Osteoblast (primary cell): ENCODE measurements at regions not wholly inside any gene's neighbourhood (a gene's known extent, or its start where the extent isn't known, plus 50 kb on each side); places are given as distances from the start of the nearest gene placed in this dataset.

ENCODE experiments used
- DNase-seq: peaks from one replicate; pipeline ENCODE4 v3.0.0; 2011; ENCODE audit warnings: low spot score, mixed read lengths; ENCODE audit not compliant: insufficient read length; ENCODE audit errors: missing footprints
- H2AFZ ChIP-seq: 2 replicates; pipeline ENCODE4 v1.6.0; 2011; ENCODE audit warnings: mild to moderate bottlenecking, low read length
- H3K27ac ChIP-seq: 2 replicates; pipeline ENCODE4 v1.5.1; 2011; ENCODE audit warnings: mild to moderate bottlenecking, low read depth, low read length, moderate library complexity
- H3K27me3 ChIP-seq: 2 replicates; pipeline ENCODE4 v1.6.0; 2012; ENCODE audit warnings: mild to moderate bottlenecking, control low read depth, inconsistent platforms, low read length, moderate library complexity; ENCODE audit not compliant: insufficient read depth
- H3K36me3 ChIP-seq: 2 replicates; pipeline ENCODE4 v1.5.1; 2011; ENCODE audit warnings: mild to moderate bottlenecking, low read length, control low read depth, moderate library complexity; ENCODE audit not compliant: insufficient read depth
- H3K4me1 ChIP-seq: 2 replicates; pipeline ENCODE4 v1.5.1; 2011; ENCODE audit warnings: mild to moderate bottlenecking, low read length, control low read depth, moderate library complexity; ENCODE audit not compliant: insufficient read depth
- H3K4me2 ChIP-seq: 2 replicates; pipeline ENCODE4 v1.6.0; 2011; ENCODE audit warnings: mild to moderate bottlenecking, low read length; ENCODE audit not compliant: insufficient read depth
- H3K4me3 ChIP-seq: fragments of 200-600 bp; sonication (generic); 3 replicates; pipeline ENCODE4 v1.5.1; 2012; ENCODE audit warnings: mild to moderate bottlenecking, low read length, inconsistent platforms; ENCODE audit not compliant: insufficient read depth
- H3K79me2 ChIP-seq: 2 replicates; pipeline ENCODE4 v1.6.0; 2012; ENCODE audit warnings: mild to moderate bottlenecking, low read length, control low read depth, inconsistent platforms; ENCODE audit not compliant: insufficient read depth
- H3K9me3 ChIP-seq: 2 replicates; pipeline ENCODE4 v1.5.1; 2011; ENCODE audit warnings: low read depth, low read length, control low read depth
- H4K20me1 ChIP-seq: 2 replicates; pipeline ENCODE4 v1.6.0; 2012; ENCODE audit warnings: mild to moderate bottlenecking, low read length, control low read depth; ENCODE audit not compliant: insufficient read depth
- TF ChIP-seq, protein P1 (sequence below): IDR thresholded peaks from 2 replicates; pipeline ENCODE4 v1.5.1; 2011; ENCODE audit warnings: mild to moderate bottlenecking, low read depth, low read length, moderate library complexity; ENCODE audit errors: extremely low read depth

DNA sequence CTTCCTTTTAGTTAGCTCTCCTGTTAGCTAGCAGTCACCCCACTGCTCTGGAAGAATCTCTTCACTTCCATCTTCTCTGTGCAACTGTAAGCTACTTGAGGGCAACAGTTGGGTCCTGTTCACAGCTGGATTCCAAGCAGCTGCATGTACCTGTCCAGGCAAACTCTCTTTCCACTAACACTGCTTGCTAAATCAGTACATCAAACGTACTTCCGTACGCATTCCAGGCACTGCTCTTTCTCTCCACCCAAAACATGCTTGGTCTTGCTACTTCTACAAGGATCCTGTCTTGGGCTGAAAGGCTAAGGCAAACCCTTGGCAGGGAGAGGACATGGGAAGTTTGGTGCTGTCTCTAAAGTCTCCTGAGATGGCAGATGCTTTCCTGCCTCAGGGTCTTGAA is 139.2 kb upstream of the CACNA1E start:
- TF ChIP-seq, protein P1, sequence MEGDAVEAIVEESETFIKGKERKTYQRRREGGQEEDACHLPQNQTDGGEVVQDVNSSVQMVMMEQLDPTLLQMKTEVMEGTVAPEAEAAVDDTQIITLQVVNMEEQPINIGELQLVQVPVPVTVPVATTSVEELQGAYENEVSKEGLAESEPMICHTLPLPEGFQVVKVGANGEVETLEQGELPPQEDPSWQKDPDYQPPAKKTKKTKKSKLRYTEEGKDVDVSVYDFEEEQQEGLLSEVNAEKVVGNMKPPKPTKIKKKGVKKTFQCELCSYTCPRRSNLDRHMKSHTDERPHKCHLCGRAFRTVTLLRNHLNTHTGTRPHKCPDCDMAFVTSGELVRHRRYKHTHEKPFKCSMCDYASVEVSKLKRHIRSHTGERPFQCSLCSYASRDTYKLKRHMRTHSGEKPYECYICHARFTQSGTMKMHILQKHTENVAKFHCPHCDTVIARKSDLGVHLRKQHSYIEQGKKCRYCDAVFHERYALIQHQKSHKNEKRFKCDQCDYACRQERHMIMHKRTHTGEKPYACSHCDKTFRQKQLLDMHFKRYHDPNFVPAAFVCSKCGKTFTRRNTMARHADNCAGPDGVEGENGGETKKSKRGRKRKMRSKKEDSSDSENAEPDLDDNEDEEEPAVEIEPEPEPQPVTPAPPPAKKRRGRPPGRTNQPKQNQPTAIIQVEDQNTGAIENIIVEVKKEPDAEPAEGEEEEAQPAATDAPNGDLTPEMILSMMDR, result no peak
- Histone ChIP-seq H3K9me3 (no peaks in the 10 kb centered on the region), H3K4me3 (no peak overlapping the region)

DNA sequence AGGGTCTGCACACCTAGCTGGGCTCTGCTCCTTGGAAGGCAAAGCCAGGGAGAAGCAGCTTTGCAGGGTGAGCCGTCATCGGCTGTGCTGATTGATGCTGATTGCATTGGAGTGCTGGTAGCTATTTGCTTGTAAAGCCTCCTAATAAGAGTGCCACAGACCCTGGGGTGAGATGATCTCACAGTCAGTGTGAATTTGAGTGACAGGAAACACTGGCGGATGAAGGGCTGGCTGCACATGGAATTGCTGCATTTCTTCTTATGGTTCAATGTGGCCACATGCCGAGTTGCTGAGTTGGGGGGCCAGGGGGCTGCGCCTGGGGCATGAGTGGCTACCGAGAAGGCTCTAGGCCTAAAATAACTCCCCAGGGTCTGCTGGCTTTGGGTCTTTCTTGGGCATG is 138.2 kb upstream of the CACNA1E start:
- Histone ChIP-seq H3K4me1 (no peaks in the 10 kb centered on the region), H4K20me1 (no peaks in the 10 kb centered on the region), H3K27me3 (no peaks in the 10 kb centered on the region), H3K4me2 (no peak overlapping the region), H3K27ac (no peak overlapping the region), H3K36me3 (no peaks in the 10 kb centered on the region), H3K4me3 (no peak overlapping the region), H3K79me2 (no peaks in the 10 kb centered on the region), H3K9me3 (no peaks in the 10 kb centered on the region), H2AFZ (no peak overlapping the region)
- TF ChIP-seq, protein P1, result no peak
- DNase-seq, result no peak

More for the DNA sequence above, 139.2 kb upstream of the CACNA1E start:
- no peaks in the 10 kb centered on the region for H3K4me1 ChIP-seq
- no peak overlapping the region for H3K27ac ChIP-seq
- no peak overlapping the region for H3K4me2 ChIP-seq
- H2AFZ ChIP-seq, result no peak overlapping the region
- H3K36me3 ChIP-seq, result no peaks in the 10 kb centered on the region
- no peaks in the 10 kb centered on the region for H3K79me2 ChIP-seq
- no peaks in the 10 kb centered on the region for H4K20me1 ChIP-seq
- no peak for DNase-seq
- H3K27me3 ChIP-seq, result no peaks in the 10 kb centered on the region

DNA sequence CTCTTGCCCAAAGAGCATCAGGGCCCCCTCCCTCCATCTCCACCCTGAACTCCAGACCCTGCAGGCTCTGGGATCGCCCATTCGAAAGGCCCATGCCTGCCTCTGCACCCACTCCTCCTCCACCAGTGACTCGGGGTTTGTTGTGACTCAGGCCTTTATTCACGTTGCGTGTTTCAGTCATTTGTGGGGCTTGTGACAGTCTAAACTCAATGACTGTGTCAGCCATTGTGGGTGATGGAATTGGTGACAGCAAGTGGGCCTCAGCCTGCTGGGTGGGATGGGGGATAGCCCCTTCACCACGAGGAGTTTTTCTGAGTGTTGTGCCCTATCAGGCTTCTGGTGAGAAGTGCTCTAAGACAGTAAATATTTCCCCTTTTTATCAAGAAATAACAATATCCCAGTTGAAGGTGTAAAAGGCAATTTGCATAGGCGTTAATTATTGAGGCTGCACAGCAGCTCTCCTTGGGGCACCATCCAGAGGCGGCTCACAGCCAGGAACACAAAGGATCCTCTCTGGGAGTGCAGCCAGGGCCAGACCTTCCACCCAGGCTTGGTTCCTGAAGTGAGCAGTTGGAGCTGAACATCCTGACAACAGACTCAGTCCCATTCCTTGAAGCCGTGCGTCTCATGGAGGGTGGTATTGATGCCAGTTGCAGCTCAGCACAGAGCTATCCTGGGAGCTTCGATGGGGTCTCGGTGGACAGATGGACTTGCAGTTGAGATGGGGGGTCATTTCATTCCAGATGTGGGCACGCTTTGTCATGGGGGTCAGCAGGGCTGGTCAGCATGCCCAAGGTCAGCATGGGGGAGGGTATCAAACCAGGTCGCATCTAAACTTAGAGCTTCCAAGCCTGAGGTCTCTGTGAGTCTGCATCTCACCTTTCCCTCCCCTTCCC is 135.6 kb upstream of the CACNA1E start:
- Histone ChIP-seq H4K20me1 (no peaks in the 10 kb centered on the region), H3K4me1 (no peaks in the 10 kb centered on the region), H3K36me3 (no peaks in the 10 kb centered on the region), H3K9me3 (no peaks in the 10 kb centered on the region), H2AFZ (no peak overlapping the region), H3K27ac (no peak overlapping the region), H3K4me2 (no peak overlapping the region), H3K27me3 (no peaks in the 10 kb centered on the region), H3K79me2 (no peaks in the 10 kb centered on the region), H3K4me3 (no peak overlapping the region)
- TF ChIP-seq, protein P1, result no peak
- DNase-seq, result no peak

DNA sequence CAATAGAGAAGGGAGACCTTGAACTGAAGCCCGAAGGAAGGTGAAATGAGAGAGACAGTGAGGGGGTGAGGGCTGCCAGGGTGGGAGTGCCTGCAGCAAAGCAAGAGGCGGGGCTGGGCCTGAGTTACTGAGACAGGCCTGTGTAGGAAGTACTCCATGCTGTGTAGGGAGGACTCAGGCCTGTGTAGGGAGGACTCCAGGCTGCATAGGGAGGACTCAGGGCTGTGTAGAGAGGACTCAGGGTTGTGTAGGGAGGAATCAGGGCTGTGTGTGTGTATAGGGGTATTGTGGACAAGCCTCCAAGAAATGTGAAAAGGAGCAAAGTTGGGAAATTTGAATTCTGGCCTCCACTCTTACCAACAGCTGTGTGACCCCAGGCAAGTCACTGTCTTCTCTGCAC is 133.8 kb upstream of the CACNA1E start:
- no peaks in the 10 kb centered on the region for H3K27me3 ChIP-seq
- no peak overlapping the region for H3K4me2 ChIP-seq
- no peak overlapping the region for H3K27ac ChIP-seq
- no peaks in the 10 kb centered on the region for H4K20me1 ChIP-seq
- H3K79me2 ChIP-seq, result no peaks in the 10 kb centered on the region
- H3K4me1 ChIP-seq, result no peaks in the 10 kb centered on the region
- H3K9me3 ChIP-seq, result no peaks in the 10 kb centered on the region
- DNase-seq, result no peak
- no peak overlapping the region for H2AFZ ChIP-seq
- H3K36me3 ChIP-seq, result no peaks in the 10 kb centered on the region
- no peak overlapping the region for H3K4me3 ChIP-seq
- TF ChIP-seq, protein P1, result no peak
